Liver (tissue), 8 donors: ENCODE measurements at regions not wholly inside any gene's neighbourhood (a gene's known extent, or its start where the extent isn't known, plus 50 kb on each side); places are given as distances from the start of the nearest gene placed in this dataset.

ENCODE experiments used
- DNase-seq: peaks from one replicate; pipeline ENCODE4 v3.0.0-alpha.2; 2017; ENCODE audit warnings: low spot score
- H3K27ac ChIP-seq, 2 donors: one replicate each; pipeline ENCODE4 v1.7.0; 2013; ENCODE audit warnings: inconsistent platforms in 2 of 2, low read length in 2 of 2, control low read depth in 1 of 2, low read depth in 1 of 2, mild to moderate bottlenecking in 1 of 2
- H3K27me3 ChIP-seq, 4 donors: one replicate each; pipeline versions ENCODE4 v1.6.1 to v1.7.0; 2013; ENCODE audit warnings: low read length in 3 of 4, inconsistent platforms in 1 of 4, mild to moderate bottlenecking in 1 of 4, moderate library complexity in 1 of 4; ENCODE audit not compliant: control insufficient read depth in 4 of 4, insufficient read depth in 4 of 4
- H3K36me3 ChIP-seq, 4 donors: one replicate each; pipeline versions ENCODE4 v1.6.1 to v1.7.0; 2013; ENCODE audit warnings: low read length in 3 of 4, mild to moderate bottlenecking in 3 of 4, low read depth in 1 of 4, moderate library complexity in 1 of 4; ENCODE audit not compliant: control insufficient read depth in 4 of 4, insufficient read depth in 3 of 4
- H3K4me1 ChIP-seq, 4 donors: one replicate each; pipeline versions ENCODE4 v1.6.1 to v1.7.0; 2013; ENCODE audit warnings: low read length in 3 of 4, mild to moderate bottlenecking in 3 of 4, moderate library complexity in 1 of 4; ENCODE audit not compliant: control insufficient read depth in 4 of 4, insufficient read depth in 4 of 4
- H3K4me3 ChIP-seq, 3 donors: one replicate each; pipeline versions ENCODE4 v1.6.1 to v1.7.0; 2013; ENCODE audit warnings: low read length in 3 of 3, control low read depth in 1 of 3, low read depth in 1 of 3, mild to moderate bottlenecking in 1 of 3
- H3K9ac ChIP-seq, 2 donors: one replicate each; pipeline ENCODE4 v1.7.0; 2013; ENCODE audit warnings: low read length in 2 of 2, mild to moderate bottlenecking in 2 of 2, moderate library complexity in 2 of 2, control low read depth in 1 of 2, low read depth in 1 of 2
- H3K9me3 ChIP-seq, 4 donors: one replicate each; pipeline versions ENCODE4 v1.6.1 to v1.7.0; 2013; ENCODE audit warnings: low read length in 3 of 4; ENCODE audit not compliant: control insufficient read depth in 4 of 4
- EGR1 ChIP-seq, 2 donors: IDR thresholded peaks; 2 replicates each; pipeline ENCODE4 v1.6.1; 2016 to 2018; ENCODE audit warnings: antibody characterized with exemption in 2 of 2, low read depth in 2 of 2
- FOXA2 ChIP-seq: IDR thresholded peaks from 2 replicates; pipeline ENCODE4 v1.6.1; 2016; ENCODE audit warnings: antibody characterized with exemption
- GABPA ChIP-seq, 2 donors: IDR thresholded peaks in 1 of 2; conservative IDR thresholded peaks in 1 of 2; 2 replicates each; pipeline ENCODE4 v1.6.1; 2016; ENCODE audit warnings: antibody characterized with exemption in 2 of 2, mild to moderate bottlenecking in 1 of 2, moderate library complexity in 1 of 2
- HNF4G ChIP-seq: IDR thresholded peaks from 2 replicates; pipeline ENCODE4 v1.6.1; 2016; ENCODE audit warnings: antibody characterized with exemption
- JUND ChIP-seq, 2 donors: IDR thresholded peaks; 2 replicates each; pipeline ENCODE4 v1.6.1; 2016; ENCODE audit warnings: antibody characterized with exemption in 2 of 2
- NR2F2 ChIP-seq: IDR thresholded peaks from 2 replicates; pipeline ENCODE4 v1.6.1; 2016; ENCODE audit warnings: antibody characterized with exemption
- RAD21 ChIP-seq, 2 donors: IDR thresholded peaks; 2 replicates each; pipeline ENCODE4 v1.6.1; 2016; ENCODE audit warnings: antibody characterized with exemption in 2 of 2, mild to moderate bottlenecking in 2 of 2
- TAF1 ChIP-seq: conservative IDR thresholded peaks from 2 replicates; pipeline ENCODE4 v1.6.1; 2016; ENCODE audit warnings: antibody characterized with exemption, mild to moderate bottlenecking
- WGBS: extraction: QIAGEN DNeasy Blood & Tissue Kit; methylation state at CpG from one replicate; pipeline ENCODE4 v1.1.7; 2013; 5-methylcytosine and 5-hydroxymethylcytosine counted together
- TF ChIP-seq, protein P1 (sequence below): IDR thresholded peaks from 2 replicates; pipeline ENCODE4 v1.6.1; 2016; ENCODE audit warnings: antibody characterized with exemption
- TF ChIP-seq, protein P2 (sequence below): IDR thresholded peaks from 2 replicates; pipeline ENCODE4 v1.6.1; 2016; ENCODE audit warnings: antibody characterized with exemption
- TF ChIP-seq, protein P3 (sequence below): IDR thresholded peaks from 2 replicates; pipeline ENCODE4 v1.6.1; 2016; ENCODE audit warnings: antibody characterized with exemption, mild to moderate bottlenecking
- TF ChIP-seq, protein P4 (sequence below): fragments of 150-350 bp; IDR thresholded peaks from 2 replicates; pipeline ENCODE4 v1.5.1; 2017; ENCODE audit warnings: improper control_type of control experiment, low read depth, low read length; ENCODE audit not compliant: missing input control
- donor health status: healthy.
- donor health status: healthy.
- donor health status: healthy.
- donor health status: healthy.
- donor health status: healthy.

DNA sequence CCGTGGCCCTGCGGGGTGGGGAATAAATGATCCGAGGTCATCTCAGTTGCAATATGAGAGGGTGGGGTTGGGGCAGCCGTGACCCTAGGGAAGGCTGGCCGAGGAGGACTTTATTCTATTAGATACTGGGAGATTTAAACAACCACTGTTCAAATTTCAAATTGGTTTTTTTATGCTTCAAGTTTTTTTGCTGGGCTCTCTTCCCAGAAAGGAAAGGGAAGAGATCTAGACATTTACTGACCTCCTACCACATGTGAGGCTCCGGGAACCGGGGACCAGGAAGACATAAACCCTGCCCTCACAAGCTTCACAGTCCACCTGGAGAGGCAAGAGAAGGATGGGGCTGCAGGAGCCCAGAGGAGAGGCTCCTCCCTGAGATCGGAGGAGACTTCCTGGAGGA, 207.3 kb downstream of the FOXD2 start:
- H3K9ac ChIP-seq: no peak overlapping the region
- peaks cover 0 to 3% (median under 1%) of the 10 kb centered on the region in 4 donors for H3K4me1 ChIP-seq
- no peak for DNase-seq
- H3K9me3 ChIP-seq: no peaks in the 10 kb centered on the region
- no peak overlapping the region for H3K27ac ChIP-seq
- WGBS: 60% methylated on average over 8 of the region's 8 CpGs
- H3K4me3 ChIP-seq: no peak overlapping the region
- TF ChIP-seq JUND (IDR thresholded peaks at IDR 0.05) (no peak), GABPA (IDR thresholded peaks at IDR 0.05 in 1 of 2, conservative IDR thresholded peaks at IDR 0.05 in 1 of 2) (no peak), TAF1 (no peak), NR2F2 (no peak)
- TF ChIP-seq, protein P1, sequence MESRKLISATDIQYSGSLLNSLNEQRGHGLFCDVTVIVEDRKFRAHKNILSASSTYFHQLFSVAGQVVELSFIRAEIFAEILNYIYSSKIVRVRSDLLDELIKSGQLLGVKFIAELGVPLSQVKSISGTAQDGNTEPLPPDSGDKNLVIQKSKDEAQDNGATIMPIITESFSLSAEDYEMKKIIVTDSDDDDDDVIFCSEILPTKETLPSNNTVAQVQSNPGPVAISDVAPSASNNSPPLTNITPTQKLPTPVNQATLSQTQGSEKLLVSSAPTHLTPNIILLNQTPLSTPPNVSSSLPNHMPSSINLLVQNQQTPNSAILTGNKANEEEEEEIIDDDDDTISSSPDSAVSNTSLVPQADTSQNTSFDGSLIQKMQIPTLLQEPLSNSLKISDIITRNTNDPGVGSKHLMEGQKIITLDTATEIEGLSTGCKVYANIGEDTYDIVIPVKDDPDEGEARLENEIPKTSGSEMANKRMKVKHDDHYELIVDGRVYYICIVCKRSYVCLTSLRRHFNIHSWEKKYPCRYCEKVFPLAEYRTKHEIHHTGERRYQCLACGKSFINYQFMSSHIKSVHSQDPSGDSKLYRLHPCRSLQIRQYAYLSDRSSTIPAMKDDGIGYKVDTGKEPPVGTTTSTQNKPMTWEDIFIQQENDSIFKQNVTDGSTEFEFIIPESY: no peak
- TF ChIP-seq, protein P2, sequence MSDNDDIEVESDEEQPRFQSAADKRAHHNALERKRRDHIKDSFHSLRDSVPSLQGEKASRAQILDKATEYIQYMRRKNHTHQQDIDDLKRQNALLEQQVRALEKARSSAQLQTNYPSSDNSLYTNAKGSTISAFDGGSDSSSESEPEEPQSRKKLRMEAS: no peak
- no peaks in the 10 kb centered on the region for H3K36me3 ChIP-seq
- H3K27me3 ChIP-seq: no peaks in the 10 kb centered on the region

DNA sequence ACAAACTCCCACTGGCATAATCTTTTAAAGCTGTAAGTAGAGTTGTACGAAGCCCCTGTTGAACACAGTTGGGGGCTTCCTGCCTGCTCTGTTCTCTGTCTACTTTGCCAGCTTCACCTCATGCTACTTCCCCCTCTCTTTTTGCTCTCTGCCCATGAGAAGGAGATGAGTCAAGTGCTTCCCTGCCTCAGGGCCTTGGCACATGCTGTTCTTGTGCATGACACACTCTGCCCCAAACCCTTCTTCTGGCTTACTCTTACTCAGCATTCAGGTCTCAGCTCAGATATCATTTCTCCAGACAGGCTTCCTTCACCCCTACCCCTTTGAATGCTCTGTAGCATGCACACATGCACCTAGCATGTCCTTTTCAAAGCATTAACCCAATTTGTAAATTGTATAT, 208.8 kb downstream of the FOXD2 start:
- H3K27ac ChIP-seq: no peak overlapping the region
- peaks cover 0 to 3% (median 1%) of the 10 kb centered on the region in 4 donors for H3K4me1 ChIP-seq
- H3K36me3 ChIP-seq: no peaks in the 10 kb centered on the region
- WGBS: 96% methylated on average over 1 of the region's 1 CpG
- no peaks in the 10 kb centered on the region for H3K27me3 ChIP-seq
- H3K4me3 ChIP-seq: no peak overlapping the region
- no peak overlapping the region for H3K9ac ChIP-seq
- TF ChIP-seq HNF4G: no peak
- TF ChIP-seq, protein P3, sequence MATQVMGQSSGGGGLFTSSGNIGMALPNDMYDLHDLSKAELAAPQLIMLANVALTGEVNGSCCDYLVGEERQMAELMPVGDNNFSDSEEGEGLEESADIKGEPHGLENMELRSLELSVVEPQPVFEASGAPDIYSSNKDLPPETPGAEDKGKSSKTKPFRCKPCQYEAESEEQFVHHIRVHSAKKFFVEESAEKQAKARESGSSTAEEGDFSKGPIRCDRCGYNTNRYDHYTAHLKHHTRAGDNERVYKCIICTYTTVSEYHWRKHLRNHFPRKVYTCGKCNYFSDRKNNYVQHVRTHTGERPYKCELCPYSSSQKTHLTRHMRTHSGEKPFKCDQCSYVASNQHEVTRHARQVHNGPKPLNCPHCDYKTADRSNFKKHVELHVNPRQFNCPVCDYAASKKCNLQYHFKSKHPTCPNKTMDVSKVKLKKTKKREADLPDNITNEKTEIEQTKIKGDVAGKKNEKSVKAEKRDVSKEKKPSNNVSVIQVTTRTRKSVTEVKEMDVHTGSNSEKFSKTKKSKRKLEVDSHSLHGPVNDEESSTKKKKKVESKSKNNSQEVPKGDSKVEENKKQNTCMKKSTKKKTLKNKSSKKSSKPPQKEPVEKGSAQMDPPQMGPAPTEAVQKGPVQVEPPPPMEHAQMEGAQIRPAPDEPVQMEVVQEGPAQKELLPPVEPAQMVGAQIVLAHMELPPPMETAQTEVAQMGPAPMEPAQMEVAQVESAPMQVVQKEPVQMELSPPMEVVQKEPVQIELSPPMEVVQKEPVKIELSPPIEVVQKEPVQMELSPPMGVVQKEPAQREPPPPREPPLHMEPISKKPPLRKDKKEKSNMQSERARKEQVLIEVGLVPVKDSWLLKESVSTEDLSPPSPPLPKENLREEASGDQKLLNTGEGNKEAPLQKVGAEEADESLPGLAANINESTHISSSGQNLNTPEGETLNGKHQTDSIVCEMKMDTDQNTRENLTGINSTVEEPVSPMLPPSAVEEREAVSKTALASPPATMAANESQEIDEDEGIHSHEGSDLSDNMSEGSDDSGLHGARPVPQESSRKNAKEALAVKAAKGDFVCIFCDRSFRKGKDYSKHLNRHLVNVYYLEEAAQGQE: no peak
- TF ChIP-seq JUND (IDR thresholded peaks at IDR 0.05): no peak
- no peak for TF ChIP-seq TAF1
- TF ChIP-seq, protein P4, sequence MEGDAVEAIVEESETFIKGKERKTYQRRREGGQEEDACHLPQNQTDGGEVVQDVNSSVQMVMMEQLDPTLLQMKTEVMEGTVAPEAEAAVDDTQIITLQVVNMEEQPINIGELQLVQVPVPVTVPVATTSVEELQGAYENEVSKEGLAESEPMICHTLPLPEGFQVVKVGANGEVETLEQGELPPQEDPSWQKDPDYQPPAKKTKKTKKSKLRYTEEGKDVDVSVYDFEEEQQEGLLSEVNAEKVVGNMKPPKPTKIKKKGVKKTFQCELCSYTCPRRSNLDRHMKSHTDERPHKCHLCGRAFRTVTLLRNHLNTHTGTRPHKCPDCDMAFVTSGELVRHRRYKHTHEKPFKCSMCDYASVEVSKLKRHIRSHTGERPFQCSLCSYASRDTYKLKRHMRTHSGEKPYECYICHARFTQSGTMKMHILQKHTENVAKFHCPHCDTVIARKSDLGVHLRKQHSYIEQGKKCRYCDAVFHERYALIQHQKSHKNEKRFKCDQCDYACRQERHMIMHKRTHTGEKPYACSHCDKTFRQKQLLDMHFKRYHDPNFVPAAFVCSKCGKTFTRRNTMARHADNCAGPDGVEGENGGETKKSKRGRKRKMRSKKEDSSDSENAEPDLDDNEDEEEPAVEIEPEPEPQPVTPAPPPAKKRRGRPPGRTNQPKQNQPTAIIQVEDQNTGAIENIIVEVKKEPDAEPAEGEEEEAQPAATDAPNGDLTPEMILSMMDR: no peak
- no peak for DNase-seq
- H3K9me3 ChIP-seq: no peaks in the 10 kb centered on the region

DNA sequence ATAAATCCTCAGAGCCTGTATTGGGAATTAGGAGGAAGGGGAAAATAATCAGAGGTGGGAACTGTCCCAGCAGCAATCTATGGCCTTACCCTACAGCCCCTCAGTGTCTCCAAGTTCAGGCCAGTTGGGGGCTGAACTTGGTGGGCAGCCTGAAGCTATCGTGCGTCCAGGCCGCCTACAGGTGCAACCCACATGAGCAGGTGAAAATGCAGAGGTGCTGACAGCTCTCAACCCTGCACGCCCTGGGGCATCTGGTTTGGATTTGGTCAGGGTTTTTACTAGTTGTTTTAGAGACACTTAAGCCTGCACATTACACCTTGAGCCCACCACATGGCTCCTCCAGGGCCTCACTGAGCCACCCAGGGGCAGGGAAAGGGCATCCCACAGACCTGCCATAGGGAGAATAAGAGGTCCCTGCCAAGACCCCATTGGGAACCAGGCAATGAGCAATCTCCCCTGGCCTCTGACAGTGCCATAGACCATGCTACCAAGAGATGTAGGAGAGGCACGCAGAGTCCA, 209.5 kb downstream of the FOXD2 start:
- no peaks in the 10 kb centered on the region for H3K27me3 ChIP-seq
- no peak overlapping the region for H3K9ac ChIP-seq
- H3K36me3 ChIP-seq: no peaks in the 10 kb centered on the region
- no peaks in the 10 kb centered on the region for H3K9me3 ChIP-seq
- no peak overlapping the region for H3K27ac ChIP-seq
- WGBS: 91% methylated on average over 5 of the region's 5 CpGs
- no peak overlapping the region for H3K4me3 ChIP-seq
- H3K4me1 ChIP-seq: peaks cover 0 to 3% (median 1%) of the 10 kb centered on the region in 4 donors
- no peak for DNase-seq
- TF ChIP-seq EGR1 (IDR thresholded peaks at IDR 0.05; ENCODE audit: low read depth in 2 of 2) (no peak), RAD21 (IDR thresholded peaks at IDR 0.05) (no peak), FOXA2 (no peak), TAF1 (no peak), NR2F2 (no peak)
- TF ChIP-seq, protein P3: no peak
- TF ChIP-seq, protein P4: no peak
- TF ChIP-seq, protein P2: no peak
